KMS-11 (cell line): ENCODE measurements at regions not wholly inside any gene's neighbourhood (a gene's known extent, or its start where the extent isn't known, plus 50 kb on each side); places are given as distances from the start of the nearest gene placed in this dataset.
"Not testable (repeated sequence)": the region's sequence is repeated elsewhere in the genome, so short reads cannot be mapped to it uniquely, and the experiment has no call there.

Experiments
- H2AFZ ChIP-seq: fragments of 200-600 bp; sonication (generic); 2 replicates; pipeline ENCODE4 v1.6.1; 2016; ENCODE audit warnings: antibody characterized with exemption, mixed run types, low read depth
- H3K27ac ChIP-seq: fragments of 200-600 bp; sonication (generic); 2 replicates; pipeline ENCODE4 v1.6.1; 2016; ENCODE audit warnings: mild to moderate bottlenecking, mixed run types
- H3K27me3 ChIP-seq: fragments of 200-600 bp; sonication (generic); 2 replicates; pipeline ENCODE4 v1.6.1; 2017; ENCODE audit warnings: mild to moderate bottlenecking, low read depth, mixed run types, moderate library complexity; ENCODE audit not compliant: insufficient read depth
- H3K36me3 ChIP-seq: fragments of 200-600 bp; sonication (generic); 2 replicates; pipeline ENCODE4 v1.6.1; 2017; ENCODE audit warnings: mild to moderate bottlenecking, mixed run types; ENCODE audit not compliant: insufficient read depth
- H3K4me1 ChIP-seq: fragments of 200-600 bp; sonication (generic); 2 replicates; pipeline ENCODE4 v1.6.1; 2016; ENCODE audit warnings: mild to moderate bottlenecking, low read depth, mixed run types; ENCODE audit not compliant: poor library complexity, severe bottlenecking
- H3K4me2 ChIP-seq: fragments of 200-600 bp; sonication (generic); 2 replicates; pipeline ENCODE4 v1.7.0; 2016; ENCODE audit warnings: mild to moderate bottlenecking, mixed run types
- H3K4me3 ChIP-seq: fragments of 200-600 bp; sonication (generic); IDR thresholded peaks from 2 replicates; pipeline ENCODE4 v1.6.1; 2017; ENCODE audit warnings: low read depth, low read length, mixed read lengths; ENCODE audit not compliant: insufficient read depth
- H3K79me2 ChIP-seq: fragments of 200-600 bp; sonication (generic); 2 replicates; pipeline ENCODE4 v1.6.1; 2016; ENCODE audit warnings: low read depth, mixed run types; ENCODE audit not compliant: insufficient read depth
- H3K9ac ChIP-seq: fragments of 200-600 bp; sonication (generic); 2 replicates; pipeline ENCODE4 v1.6.1; 2016; ENCODE audit warnings: mild to moderate bottlenecking, mixed run types
- H4K20me1 ChIP-seq: fragments of 200-600 bp; sonication (generic); 2 replicates; pipeline ENCODE4 v1.6.1; 2016; ENCODE audit warnings: mild to moderate bottlenecking, mixed run types; ENCODE audit not compliant: insufficient read depth
- CTCF ChIP-seq: fragments of 200-600 bp; sonication (generic); conservative IDR thresholded peaks from 2 replicates; pipeline ENCODE4 v1.6.1; 2017; ENCODE audit warnings: low read depth, mild to moderate bottlenecking, antibody characterized with exemption, low read length, moderate library complexity, mixed read lengths

- no peaks in the 10 kb centered on the region for H4K20me1 ChIP-seq
- no peak overlapping the region for H3K27ac ChIP-seq
- no peaks in the 10 kb centered on the region for H3K4me1 ChIP-seq
- H3K9ac ChIP-seq, result no peak overlapping the region
- H3K4me3 ChIP-seq, result no peak overlapping the region
- no peak for TF ChIP-seq CTCF
- no peaks in the 10 kb centered on the region for H3K79me2 ChIP-seq
- H2AFZ ChIP-seq, result no peak overlapping the region
- no peak overlapping the region for H3K4me2 ChIP-seq
- no peaks in the 10 kb centered on the region for H3K36me3 ChIP-seq
- no peaks in the 10 kb centered on the region for H3K27me3 ChIP-seq
These were observed 339.3 kb downstream of the DAD1 start for GRCh38 chr14:22249770-22250169.

- no peak for TF ChIP-seq CTCF
- H3K4me1 ChIP-seq, result no peaks in the 10 kb centered on the region
- H3K27me3 ChIP-seq, result no peaks in the 10 kb centered on the region
- no peak overlapping the region for H3K4me2 ChIP-seq
- no peaks in the 10 kb centered on the region for H3K36me3 ChIP-seq
- H3K9ac ChIP-seq, result no peak overlapping the region
- no peak overlapping the region for H3K27ac ChIP-seq
- H4K20me1 ChIP-seq, result no peaks in the 10 kb centered on the region
- no peak overlapping the region for H2AFZ ChIP-seq
- no peaks in the 10 kb centered on the region for H3K79me2 ChIP-seq
- no peak overlapping the region for H3K4me3 ChIP-seq
These were observed 344.9 kb downstream of the DAD1 start for GRCh38 chr14:22243971-22244581.

- not testable (repeated sequence) for H3K79me2 ChIP-seq, H4K20me1 ChIP-seq, H3K27ac ChIP-seq, H3K27me3 ChIP-seq, H3K4me1 ChIP-seq, H3K9ac ChIP-seq, H3K4me3 ChIP-seq, H3K36me3 ChIP-seq, H3K4me2 ChIP-seq, H2AFZ ChIP-seq
These were observed 350.7 kb downstream of the DAD1 start for GRCh38 chr14:22238320-22238719.

GRCh38 chr14:22233377-22233776, 355.6 kb downstream of the DAD1 start:
- no peak overlapping the region for H3K27ac ChIP-seq
- no peak overlapping the region for H3K4me3 ChIP-seq
- no peaks in the 10 kb centered on the region for H3K27me3 ChIP-seq
- TF ChIP-seq CTCF, result no peak
- no peak overlapping the region for H3K9ac ChIP-seq
- no peaks in the 10 kb centered on the region for H3K4me1 ChIP-seq
- H3K4me2 ChIP-seq, result no peak overlapping the region
- H3K36me3 ChIP-seq, result no peaks in the 10 kb centered on the region
- no peaks in the 10 kb centered on the region for H4K20me1 ChIP-seq
- no peaks in the 10 kb centered on the region for H3K79me2 ChIP-seq
- no peak overlapping the region for H2AFZ ChIP-seq

- no peaks in the 10 kb centered on the region for H3K79me2 ChIP-seq
- no peak overlapping the region for H3K27ac ChIP-seq
- H3K27me3 ChIP-seq, result no peaks in the 10 kb centered on the region
- no peak overlapping the region for H2AFZ ChIP-seq
- H3K4me3 ChIP-seq, result no peak overlapping the region
- H3K36me3 ChIP-seq, result no peaks in the 10 kb centered on the region
- H3K4me2 ChIP-seq, result no peak overlapping the region
- no peaks in the 10 kb centered on the region for H4K20me1 ChIP-seq
- H3K4me1 ChIP-seq, result no peaks in the 10 kb centered on the region
- H3K9ac ChIP-seq, result no peak overlapping the region
- no peak for TF ChIP-seq CTCF
These were observed 356.1 kb downstream of the DAD1 start for GRCh38 chr14:22232933-22233332.
